IMR-90 (cell line): ENCODE measurements at regions not wholly inside any gene's neighbourhood (a gene's known extent, or its start where the extent isn't known, plus 50 kb on each side); places are given as distances from the start of the nearest gene placed in this dataset.

Experiments used
- ATAC-seq: fragments of 200-7000 bp; cut with Tn5 transposase; 2 replicates; pipeline ENCODE4 v1.9.1; 2020; ENCODE audit warnings: low read depth, mild to moderate bottlenecking, moderate library complexity
- BruUV-seq: library from RNA; stranded (reverse); fragments of 400-500 nt; replicated peaks from 2 replicates; lab custom pipeline; 2021; lab: Mats Ljungman, UMichigan
- CTCF ChIA-PET: fragments of 300-600 bp; formaldehyde crosslinking; extraction: SDS; loops from one replicate; lab custom pipeline; 2021; ENCODE audit warnings: antibody characterized with exemption; lab: Yijun Ruan, JAX
- POLR2A ChIA-PET: fragments of 300-600 bp; sonication (Branson Sonifier 250); formaldehyde crosslinking; loops from one replicate; lab custom pipeline; 2022; ENCODE audit warnings: antibody characterized with exemption; ENCODE audit not compliant: unreplicated experiment; lab: Charles Lee
- DNase-seq: peaks from one replicate; pipeline ENCODE4 v3.0.0; 2013
- H2AFZ ChIP-seq: replicated peaks from 2 replicates; pipeline ENCODE3; 2013; ENCODE audit warnings: low read length, mild to moderate bottlenecking; ENCODE audit not compliant: poor library complexity
- H2AK5ac ChIP-seq: 2 replicates; pipeline ENCODE4 v1.6.1; 2013; ENCODE audit warnings: low read depth, low read length, inconsistent platforms
- H2AK9ac ChIP-seq: replicated peaks from 2 replicates; pipeline ENCODE3; 2013; ENCODE audit warnings: mild to moderate bottlenecking, low read depth, low read length, moderate library complexity; ENCODE audit not compliant: poor library complexity
- H2BK120ac ChIP-seq: 2 replicates; pipeline ENCODE4 v1.6.1; 2013; ENCODE audit warnings: low read depth, low read length, inconsistent platforms
- H2BK15ac ChIP-seq: 3 replicates; pipeline ENCODE4 v1.6.1; 2013; ENCODE audit warnings: low read depth, low read length, inconsistent platforms
- H2BK20ac ChIP-seq: 2 replicates; pipeline ENCODE4 v1.6.1; 2013; ENCODE audit warnings: low read depth, mild to moderate bottlenecking, inconsistent platforms, low read length, moderate library complexity
- H2BK5ac ChIP-seq: 2 replicates; pipeline ENCODE4 v1.6.1; 2013; ENCODE audit warnings: mild to moderate bottlenecking, low read depth, low read length, inconsistent platforms; ENCODE audit not compliant: poor library complexity, severe bottlenecking
- H3K14ac ChIP-seq: replicated peaks from 2 replicates; pipeline ENCODE4 v1.6.1; 2013; ENCODE audit warnings: low read depth, low read length, inconsistent platforms
- H3K18ac ChIP-seq: 2 replicates; pipeline ENCODE4 v1.6.1; 2013; ENCODE audit warnings: low read depth, low read length, control low read depth
- H3K23ac ChIP-seq: 2 replicates; pipeline ENCODE4 v1.6.1; 2013; ENCODE audit warnings: low read depth, low read length, inconsistent platforms
- H3K27ac ChIP-seq: 2 replicates; pipeline ENCODE4 v1.5.1; 2013; ENCODE audit warnings: mild to moderate bottlenecking, control low read depth, low read length; ENCODE audit not compliant: insufficient read depth
- H3K27me3 ChIP-seq: 2 replicates; pipeline ENCODE4 v1.6.1; 2013; ENCODE audit warnings: low read length; ENCODE audit not compliant: control insufficient read depth, insufficient read depth
- H3K36me3 ChIP-seq: 2 replicates; pipeline ENCODE4 v1.6.1; 2013; ENCODE audit warnings: low read length, mixed read lengths; ENCODE audit not compliant: control insufficient read depth, insufficient read depth
- H3K4ac ChIP-seq: 2 replicates; pipeline ENCODE4 v1.6.1; 2013; ENCODE audit warnings: low read depth, low read length, inconsistent platforms
- H3K4me1 ChIP-seq: 2 replicates; pipeline ENCODE4 v1.6.1; 2013; ENCODE audit warnings: low read length, mixed read lengths; ENCODE audit not compliant: control insufficient read depth, insufficient read depth
- H3K4me2 ChIP-seq: 2 replicates; pipeline ENCODE4 v1.6.1; 2013; ENCODE audit warnings: low read depth, mild to moderate bottlenecking, control low read depth, low read length, moderate library complexity
- H3K4me3 ChIP-seq: 2 replicates; pipeline ENCODE4 v1.5.1; 2013; ENCODE audit warnings: low read depth, mild to moderate bottlenecking, control low read depth, low read length, moderate library complexity; ENCODE audit not compliant: insufficient read depth
- H3K56ac ChIP-seq: 2 replicates; pipeline ENCODE4 v1.6.1; 2013; ENCODE audit warnings: low read length, inconsistent platforms; ENCODE audit not compliant: insufficient read depth; ENCODE audit errors: extremely low read depth
- H3K79me1 ChIP-seq, 2 experiments: 2 replicates each; pipeline ENCODE4 v1.6.1; 2013; ENCODE audit warnings: low read length in 2 of 2, inconsistent platforms in 1 of 2, low read depth in 1 of 2
- H3K9ac ChIP-seq: 2 replicates; pipeline ENCODE4 v1.6.1; 2013; ENCODE audit warnings: low read depth, low read length, control low read depth
- H3K9me1 ChIP-seq: 2 replicates; pipeline ENCODE4 v1.6.1; 2013; ENCODE audit warnings: low read length, inconsistent platforms; ENCODE audit not compliant: insufficient read depth
- H3K9me3 ChIP-seq: 2 replicates; pipeline ENCODE4 v1.6.1; 2013; ENCODE audit warnings: low read length; ENCODE audit not compliant: control insufficient read depth, insufficient read depth
- H4K20me1 ChIP-seq: 2 replicates; pipeline ENCODE4 v1.6.1; 2013; ENCODE audit warnings: low read length, inconsistent platforms; ENCODE audit not compliant: insufficient read depth
- H4K5ac ChIP-seq: 2 replicates; pipeline ENCODE4 v1.6.1; 2013; ENCODE audit warnings: mild to moderate bottlenecking, low read depth, low read length, control low read depth
- H4K8ac ChIP-seq, 2 experiments: 2 replicates each; pipeline ENCODE4 v1.6.1; 2013; ENCODE audit warnings: low read depth in 2 of 2, low read length in 2 of 2, control low read depth in 1 of 2, inconsistent platforms in 1 of 2
- H4K91ac ChIP-seq: 2 replicates; pipeline ENCODE4 v1.6.1; 2013; ENCODE audit warnings: low read depth, low read length, inconsistent platforms; ENCODE audit not compliant: insufficient read depth
- CTCF ChIP-seq: conservative IDR thresholded peaks from 2 replicates; pipeline ENCODE4 v1.5.1; 2012; ENCODE audit warnings: mild to moderate bottlenecking, low read depth, low read length, improper control_type of control experiment
- USF2 ChIP-seq: fragments of 150-350 bp; IDR thresholded peaks from 2 replicates; pipeline ENCODE4 v1.6.1; 2017; ENCODE audit warnings: mild to moderate bottlenecking, antibody characterized with exemption, low read length, low read depth
- WGBS, 2 experiments: methylation state at CpG; one replicate each; pipeline versions ENCODE4 v1.1.5 to v1.1.7; 2013; ENCODE audit warnings: missing lambda C conversion rate in 2 of 2; ENCODE audit not compliant: insufficient read length in 1 of 2; ENCODE audit errors: extremely low coverage in 2 of 2; 5-methylcytosine and 5-hydroxymethylcytosine counted together
- dilution Hi-C: fragments of 300-500 bp; cut with HindIII; formaldehyde crosslinking; loops from one replicate; pipeline ENCODE4 v1.14.3; 2018; ENCODE audit warnings: low sequenced_read_pairs; ENCODE audit not compliant: unreplicated experiment
- in situ Hi-C: fragments of 300-500 bp; cut with MboI; formaldehyde crosslinking; loops from 3 replicates; pipeline ENCODE4 v1.14.3; 2019; ENCODE audit warnings: low sequenced_read_pairs, inconsistent platforms, mixed read lengths
- intact Hi-C: fragments of 100-400 bp; cut with micrococcal nuclease; formaldehyde crosslinking; loops from 2 replicates; pipeline ENCODE4 v1.10.0; 2022

GRCh38 chr5:2960294-2960693, 208.8 kb upstream of the IRX2 start:
- H2BK15ac ChIP-seq: no peak overlapping the region
- POLR2A ChIA-PET: no interaction called here
- H3K27me3 ChIP-seq: no peaks in the 10 kb centered on the region
- no peak for TF ChIP-seq CTCF
- no peak for TF ChIP-seq USF2
- CTCF ChIA-PET: no interaction called here
- H3K14ac ChIP-seq: no peak overlapping the region
- WGBS, 2 experiments: 0% methylated on average over 1 of the region's 2 CpGs; no CpG with 5 or more reads in 1 of the 2 experiments
- H2AFZ ChIP-seq: no peak overlapping the region
- H2BK20ac ChIP-seq: no peak overlapping the region
- no TSS peak for BruUV-seq
- H4K20me1 ChIP-seq: no peaks in the 10 kb centered on the region
- dilution Hi-C loops (no loop called here), in situ Hi-C loops (no loop called here), intact Hi-C loops (no loop called here)
- H3K27ac ChIP-seq: no peak overlapping the region
- H4K91ac ChIP-seq: no peak overlapping the region
- H3K9me1 ChIP-seq: no peaks in the 10 kb centered on the region
- no peak overlapping the region for H3K4ac ChIP-seq
- H3K23ac ChIP-seq: no peak overlapping the region
- no peak overlapping the region for H4K5ac ChIP-seq
- DNase-seq: no peak
- H2BK5ac ChIP-seq: no peak overlapping the region
- ATAC-seq: no peak
- no peak overlapping the region for H2BK120ac ChIP-seq
- H4K8ac ChIP-seq: no peak overlapping the region
- no peak overlapping the region for H3K9ac ChIP-seq
- H3K36me3 ChIP-seq: no peaks in the 10 kb centered on the region
- no peak overlapping the region for H2AK9ac ChIP-seq
- peaks cover 24% of the 10 kb centered on the region for H3K9me3 ChIP-seq
- H3K18ac ChIP-seq: no peak overlapping the region
- no peaks in the 10 kb centered on the region for H3K79me1 ChIP-seq
- no peak overlapping the region for H3K4me2 ChIP-seq
- H3K4me1 ChIP-seq: no peaks in the 10 kb centered on the region
- H2AK5ac ChIP-seq: no peak overlapping the region
- H3K56ac ChIP-seq: no peak overlapping the region
- no peak overlapping the region for H3K4me3 ChIP-seq
